ENCODE measurements at regions not wholly inside any gene's neighbourhood (a gene's known extent, or its start where the extent isn't known, plus 50 kb on each side); places are given as distances from the start of the nearest gene placed in this dataset.

- no peak for DNase-seq (ENCODE audit: low read depth)
- H3K4me3 ChIP-seq (ENCODE audit: low read length), result no peak overlapping the region
- TF ChIP-seq, protein P1, sequence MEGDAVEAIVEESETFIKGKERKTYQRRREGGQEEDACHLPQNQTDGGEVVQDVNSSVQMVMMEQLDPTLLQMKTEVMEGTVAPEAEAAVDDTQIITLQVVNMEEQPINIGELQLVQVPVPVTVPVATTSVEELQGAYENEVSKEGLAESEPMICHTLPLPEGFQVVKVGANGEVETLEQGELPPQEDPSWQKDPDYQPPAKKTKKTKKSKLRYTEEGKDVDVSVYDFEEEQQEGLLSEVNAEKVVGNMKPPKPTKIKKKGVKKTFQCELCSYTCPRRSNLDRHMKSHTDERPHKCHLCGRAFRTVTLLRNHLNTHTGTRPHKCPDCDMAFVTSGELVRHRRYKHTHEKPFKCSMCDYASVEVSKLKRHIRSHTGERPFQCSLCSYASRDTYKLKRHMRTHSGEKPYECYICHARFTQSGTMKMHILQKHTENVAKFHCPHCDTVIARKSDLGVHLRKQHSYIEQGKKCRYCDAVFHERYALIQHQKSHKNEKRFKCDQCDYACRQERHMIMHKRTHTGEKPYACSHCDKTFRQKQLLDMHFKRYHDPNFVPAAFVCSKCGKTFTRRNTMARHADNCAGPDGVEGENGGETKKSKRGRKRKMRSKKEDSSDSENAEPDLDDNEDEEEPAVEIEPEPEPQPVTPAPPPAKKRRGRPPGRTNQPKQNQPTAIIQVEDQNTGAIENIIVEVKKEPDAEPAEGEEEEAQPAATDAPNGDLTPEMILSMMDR (IDR thresholded peaks at IDR 0.05; ENCODE audit: insufficient read depth, low read depth, low read length, missing control alignments), result no peak
Observed at GRCh38 chr18:28952339-28952738, 775.4 kb upstream of the CDH2 start.

GRCh38 chr18:28947900-28948299 is 771.0 kb upstream of the CDH2 start:
- H3K4me3 ChIP-seq (ENCODE audit: low read length), result no peak overlapping the region
- DNase-seq (ENCODE audit: low read depth), result no peak
- TF ChIP-seq, protein P1 (IDR thresholded peaks at IDR 0.05; ENCODE audit: insufficient read depth, low read depth, low read length, missing control alignments), result no peak

- TF ChIP-seq, protein P1 (IDR thresholded peaks at IDR 0.05; ENCODE audit: insufficient read depth, low read depth, low read length, missing control alignments), result no peak
- DNase-seq (ENCODE audit: low read depth), result no peak
- H3K4me3 ChIP-seq (ENCODE audit: low read length), result no peak overlapping the region
Observed at GRCh38 chr18:28946471-28946870, 769.5 kb upstream of the CDH2 start.

DNA sequence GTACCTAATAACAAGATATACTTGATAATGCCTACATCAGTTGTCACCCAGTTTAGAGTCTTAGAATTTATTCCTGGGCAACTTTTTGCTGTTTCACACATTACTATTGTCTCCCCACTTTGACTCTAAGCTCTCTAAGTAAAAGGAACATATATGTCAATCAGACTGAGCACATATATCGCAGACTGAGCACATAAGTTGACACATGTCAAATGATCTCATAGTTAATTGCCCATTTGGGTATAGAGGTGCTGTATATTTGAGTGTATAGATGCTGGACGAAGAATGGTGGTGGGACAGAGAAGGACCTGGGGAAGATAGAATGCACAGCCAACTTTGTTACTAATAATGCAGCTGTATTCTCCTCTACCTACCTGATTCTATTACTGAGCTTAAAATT is 746.0 kb upstream of the CDH2 start:
- TF ChIP-seq, protein P1 (IDR thresholded peaks at IDR 0.05; ENCODE audit: insufficient read depth, low read depth, low read length, missing control alignments), result no peak
- no peak overlapping the region for H3K4me3 ChIP-seq (ENCODE audit: low read length)
- no peak for DNase-seq (ENCODE audit: low read depth)

DNA sequence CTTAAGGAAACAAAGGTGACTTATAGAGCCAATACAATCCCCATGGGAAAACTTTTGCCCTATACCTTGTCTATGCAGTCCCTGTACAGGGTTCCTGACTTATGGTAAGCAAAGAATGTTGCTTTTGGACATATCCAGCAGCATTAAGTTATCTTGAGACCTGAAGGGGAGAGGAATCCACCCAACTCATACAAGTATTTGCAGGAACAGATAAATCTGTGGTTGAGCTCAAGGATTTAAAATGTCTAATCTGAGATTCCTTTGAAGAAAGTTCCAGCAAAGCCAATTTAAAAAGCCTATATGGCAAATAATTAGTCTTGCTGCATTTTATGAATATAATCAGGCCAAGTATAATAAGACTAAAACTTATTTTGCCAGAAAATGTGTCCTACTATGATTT is 739.5 kb upstream of the CDH2 start:
- TF ChIP-seq, protein P1 (IDR thresholded peaks at IDR 0.05; ENCODE audit: insufficient read depth, low read depth, low read length, missing control alignments), result no peak
- DNase-seq (ENCODE audit: low read depth), result no peak

DNA sequence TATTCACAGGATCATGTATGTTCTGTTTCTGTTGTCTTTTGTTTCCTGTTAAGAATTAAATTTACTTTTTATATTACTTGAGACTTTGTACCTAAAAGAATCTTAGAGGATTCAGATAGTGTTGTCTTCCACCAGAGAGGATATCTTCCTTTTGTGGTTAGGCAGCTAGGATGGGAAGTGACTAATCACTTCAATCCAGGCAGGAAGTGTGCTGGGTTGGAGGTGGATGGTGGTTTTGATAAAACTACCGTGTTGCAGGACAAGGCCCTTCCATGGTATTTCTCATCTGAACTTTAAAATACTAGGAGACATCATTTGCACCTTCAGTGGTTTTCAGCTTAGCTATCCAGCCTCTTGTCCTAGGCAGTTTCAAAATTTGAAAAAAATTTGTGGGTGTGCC is 728.6 kb upstream of the CDH2 start:
- TF ChIP-seq, protein P1 (IDR thresholded peaks at IDR 0.05; ENCODE audit: insufficient read depth, low read depth, low read length, missing control alignments), result no peak
- no peak overlapping the region for H3K4me3 ChIP-seq (ENCODE audit: low read length)
- DNase-seq (ENCODE audit: low read depth), result peak; percentile 53

More for the DNA sequence above, 739.5 kb upstream of the CDH2 start:
- H3K4me3 ChIP-seq (ENCODE audit: low read length), result no peak overlapping the region

- DNase-seq (ENCODE audit: low read depth), result no peak
- H3K4me3 ChIP-seq (ENCODE audit: low read length), result no peak overlapping the region
- TF ChIP-seq, protein P1 (IDR thresholded peaks at IDR 0.05; ENCODE audit: insufficient read depth, low read depth, low read length, missing control alignments), result no peak
Observed at GRCh38 chr18:28904789-28905364, 727.9 kb upstream of the CDH2 start.
